Urothelium cell line (cell line): ENCODE measurements at regions not wholly inside any gene's neighbourhood (a gene's known extent, or its start where the extent isn't known, plus 50 kb on each side); places are given as distances from the start of the nearest gene placed in this dataset.
A peak's percentile ranks its signal among the peaks of the same experiment; 100 is the strongest.
"Not testable (repeated sequence)": the region's sequence is repeated elsewhere in the genome, so short reads cannot be mapped to it uniquely, and the experiment has no call there.

Source experiments
- DNase-seq: peaks from one replicate; pipeline ENCODE4 v3.0.0; 2011; ENCODE audit warnings: low spot score, mixed read lengths
- FAIRE-seq: peaks from 2 replicates; lab custom pipeline; 2011; peaks lifted over from hg19 to GRCh38; lab: Jason Lieb, UNC

DNA sequence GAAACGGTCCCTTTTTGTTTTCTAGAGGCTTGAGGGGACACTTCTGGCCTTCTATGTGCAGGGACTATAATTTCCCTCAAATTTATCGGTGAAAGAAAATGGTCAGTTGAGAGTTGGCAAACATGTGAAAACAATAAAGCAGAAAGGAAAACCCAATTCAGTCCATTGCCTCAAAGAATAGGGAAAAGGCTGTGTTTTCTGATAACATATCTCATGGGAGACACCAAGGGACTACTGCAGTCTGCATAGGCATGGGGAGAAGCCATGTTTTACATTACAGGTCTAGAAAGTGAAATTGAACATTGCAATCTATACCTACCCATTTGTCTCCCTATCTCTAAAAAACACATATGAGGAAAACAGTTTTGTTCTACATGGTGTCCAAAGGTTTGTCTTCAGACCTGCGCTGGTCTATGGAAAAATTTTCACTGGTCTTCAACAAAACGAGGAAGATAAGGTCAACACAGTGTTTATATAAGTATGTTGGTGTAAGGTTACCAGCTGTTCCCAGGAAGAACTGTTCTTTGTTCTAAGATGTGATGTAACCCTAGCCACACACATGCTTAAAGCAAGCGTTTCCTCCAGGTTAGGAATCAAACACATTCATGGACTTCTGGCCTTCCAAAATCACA, 179.7 kb downstream of the MREG start:
- FAIRE-seq, result no peak
- DNase-seq, result peak; percentile 53

DNA sequence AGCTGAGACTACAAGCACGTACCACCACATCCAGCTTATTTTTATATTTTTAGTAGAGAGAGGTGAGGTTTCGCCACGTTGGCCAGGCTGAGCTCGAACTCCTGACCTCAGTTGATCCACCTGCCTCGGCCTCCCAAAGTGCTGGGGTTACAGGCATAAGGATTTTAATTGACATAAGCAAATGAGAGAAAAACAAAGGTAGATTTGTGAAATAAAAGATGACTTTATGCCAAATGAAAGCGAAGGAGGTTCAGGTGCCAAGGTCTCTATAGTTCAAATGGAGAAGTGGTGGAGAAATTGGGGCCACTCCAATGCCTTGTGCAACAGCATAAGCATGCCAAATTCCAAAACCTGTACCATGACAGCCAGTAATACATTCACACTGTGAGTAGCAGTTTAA, 180.6 kb downstream of the MREG start:
- FAIRE-seq (no peak), DNase-seq (no peak)

DNA sequence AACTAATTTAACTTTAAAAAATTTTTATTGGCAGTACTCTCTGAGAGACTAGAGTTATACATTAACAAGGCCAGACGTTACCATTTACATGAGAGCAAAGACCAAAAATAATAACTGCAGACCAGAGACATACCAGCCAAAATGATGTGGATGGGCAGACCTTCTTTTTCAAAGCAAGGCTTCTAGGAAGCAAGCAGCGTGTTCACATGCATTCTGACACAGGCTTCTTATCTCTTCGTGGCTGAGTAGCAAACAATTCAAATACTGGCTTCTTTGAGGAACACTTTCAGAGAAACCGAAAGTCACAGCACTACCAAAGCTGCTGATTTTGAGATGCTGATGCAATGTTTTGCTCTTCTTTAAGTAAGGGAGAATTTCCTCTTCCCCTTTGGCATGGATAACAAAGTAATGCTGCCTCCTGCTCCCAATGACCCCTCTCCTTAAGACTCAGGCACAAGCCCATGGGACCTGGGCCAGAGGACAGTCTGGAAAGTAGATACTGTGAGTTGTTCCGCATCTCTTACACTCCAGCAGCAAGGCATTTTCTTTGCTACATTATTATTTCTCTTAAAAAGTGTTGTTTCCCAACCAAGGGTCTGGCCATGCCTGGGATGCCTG, 181.9 kb downstream of the MREG start:
- no peak for DNase-seq
- FAIRE-seq, result no peak

DNA sequence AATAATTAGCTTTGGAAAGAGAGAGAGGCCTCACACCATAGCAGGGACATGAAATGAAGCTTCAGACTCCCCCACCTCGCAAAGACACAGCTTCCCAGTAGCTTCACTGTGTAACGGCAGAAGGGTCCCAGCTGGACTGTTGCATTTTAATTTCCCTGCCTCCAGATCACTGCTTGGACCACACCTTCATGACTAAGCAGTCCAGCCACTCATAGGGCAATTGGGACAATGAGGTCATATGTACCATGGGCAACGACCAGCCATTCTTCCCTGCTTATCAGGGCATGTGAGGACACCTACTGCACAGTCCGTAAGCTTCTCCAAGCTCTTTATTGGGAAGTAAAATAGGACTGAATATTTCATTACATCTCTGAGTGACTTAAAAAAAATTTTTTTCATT, 183.0 kb downstream of the MREG start:
- DNase-seq (no peak), FAIRE-seq (no peak)

DNA sequence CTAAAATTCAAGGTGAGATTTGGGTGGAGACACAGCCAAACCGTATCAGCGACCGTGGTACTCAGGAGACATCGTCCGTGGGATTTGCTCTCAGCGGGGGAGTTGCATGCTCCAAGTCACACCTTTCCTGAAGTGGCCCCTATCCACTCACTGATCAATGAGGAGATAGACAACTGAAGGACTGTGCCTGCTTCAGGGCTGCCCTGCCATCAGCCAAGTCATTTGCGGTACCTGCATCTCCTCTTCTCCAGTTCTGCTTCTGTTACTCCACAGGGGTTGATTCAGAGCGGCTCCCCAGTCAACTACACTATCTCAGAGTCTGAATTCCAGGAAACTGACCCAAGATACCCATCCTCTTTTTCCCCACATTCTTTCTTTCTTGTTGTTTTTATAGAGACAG, 184.1 kb downstream of the MREG start:
- FAIRE-seq (no peak), DNase-seq (no peak)

DNA sequence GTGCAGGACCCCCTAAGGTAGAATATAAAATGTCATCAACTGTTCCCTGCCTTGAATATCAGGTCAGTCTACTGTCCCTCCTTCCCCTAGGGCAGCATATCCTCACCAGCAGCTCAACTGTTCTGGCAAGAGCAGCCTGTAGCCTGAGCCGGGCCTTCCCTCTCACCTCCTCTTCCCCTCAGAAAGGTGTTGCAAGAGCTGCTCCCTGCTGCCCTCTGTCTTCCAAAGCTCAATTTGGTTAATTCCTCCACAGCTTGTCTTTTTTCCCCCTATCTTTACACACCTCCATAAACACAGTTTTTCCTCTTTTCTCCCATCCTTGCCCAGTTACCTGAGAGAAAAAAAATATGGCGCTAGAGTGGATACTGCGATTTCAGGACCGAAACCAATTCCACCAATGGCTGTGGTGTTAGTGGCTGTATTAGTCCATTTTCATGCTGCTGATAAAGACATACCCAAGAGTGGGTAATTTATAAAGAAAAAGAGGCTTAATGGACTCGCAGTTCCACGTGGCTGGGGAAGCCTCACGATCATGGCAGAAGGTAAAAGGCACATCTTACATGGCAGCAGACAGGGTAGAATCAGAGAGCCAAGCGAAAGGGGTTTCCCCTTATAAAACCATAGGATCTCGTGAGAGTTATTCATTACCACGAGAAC, 184.7 kb downstream of the MREG start:
- DNase-seq, result peak; percentile 68

DNA sequence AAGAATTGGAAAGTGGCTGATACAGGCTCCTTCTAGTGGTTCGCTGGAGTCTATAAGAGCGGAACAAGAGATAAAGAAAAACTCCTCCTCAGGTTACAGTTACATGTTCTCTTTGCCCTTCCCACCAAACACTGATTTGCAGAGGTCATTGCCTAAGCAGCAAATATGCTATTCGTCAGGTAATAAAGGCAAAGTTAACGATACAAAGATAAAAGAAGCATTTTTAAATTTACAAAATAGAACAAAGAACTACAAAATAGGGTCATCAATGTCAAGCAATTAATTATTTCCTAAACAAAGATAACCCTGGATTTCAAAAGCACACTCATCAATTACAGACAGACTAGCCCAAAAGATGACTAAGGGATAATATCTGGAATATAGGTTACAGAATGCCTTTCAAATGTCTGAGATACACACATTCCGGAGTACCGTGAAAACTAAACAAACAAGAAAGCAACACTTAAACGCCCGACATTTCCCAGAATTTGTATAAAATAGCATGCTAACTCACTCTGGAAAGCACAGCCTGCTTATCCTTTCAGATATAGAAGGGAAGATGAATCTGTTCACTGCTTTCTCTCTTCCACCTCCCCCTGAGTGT, 186.4 kb downstream of the MREG start:
- FAIRE-seq (no peak), DNase-seq (no peak)

More for the DNA sequence above, 184.7 kb downstream of the MREG start:
- no peak for FAIRE-seq

DNA sequence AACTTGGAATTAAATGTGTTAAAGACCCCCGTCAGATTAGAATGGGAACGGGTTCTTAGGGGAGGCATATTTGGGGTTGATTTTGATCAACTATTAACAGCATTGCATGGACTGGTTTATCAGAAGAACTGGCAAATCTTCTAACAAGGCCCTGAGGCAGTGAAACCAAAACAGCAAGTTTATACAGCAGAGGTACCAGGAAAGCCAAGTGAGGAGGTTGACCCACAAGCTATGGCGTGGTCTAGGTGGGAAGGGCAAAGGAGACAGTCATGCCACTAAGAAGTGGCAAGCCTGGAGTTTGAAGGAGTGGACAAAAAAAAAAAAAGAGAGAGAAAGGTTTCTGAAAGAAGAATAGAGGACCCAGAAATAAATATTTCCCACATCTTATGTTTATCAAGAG, 187.0 kb downstream of the MREG start:
- no peak for FAIRE-seq
- no peak for DNase-seq

DNA sequence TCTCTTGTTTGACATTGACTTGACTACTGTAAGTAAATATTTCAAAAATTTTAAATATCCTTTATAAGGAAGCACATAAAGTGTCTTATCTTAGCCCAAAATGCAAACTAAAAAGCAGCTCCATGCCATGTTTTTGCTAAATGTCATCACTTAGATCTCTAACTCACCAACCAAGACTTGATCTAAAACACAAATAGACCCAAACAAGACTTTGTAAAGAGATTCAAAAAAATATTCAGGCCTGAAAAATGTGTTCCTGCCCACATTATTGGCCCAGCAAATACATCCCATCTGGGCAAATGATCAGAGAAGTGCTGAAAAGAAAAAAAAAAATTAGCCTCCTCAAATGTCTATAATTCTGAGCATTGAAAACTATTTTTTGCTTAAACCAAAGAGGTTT, 187.6 kb downstream of the MREG start:
- no peak for FAIRE-seq
- no peak for DNase-seq

DNA sequence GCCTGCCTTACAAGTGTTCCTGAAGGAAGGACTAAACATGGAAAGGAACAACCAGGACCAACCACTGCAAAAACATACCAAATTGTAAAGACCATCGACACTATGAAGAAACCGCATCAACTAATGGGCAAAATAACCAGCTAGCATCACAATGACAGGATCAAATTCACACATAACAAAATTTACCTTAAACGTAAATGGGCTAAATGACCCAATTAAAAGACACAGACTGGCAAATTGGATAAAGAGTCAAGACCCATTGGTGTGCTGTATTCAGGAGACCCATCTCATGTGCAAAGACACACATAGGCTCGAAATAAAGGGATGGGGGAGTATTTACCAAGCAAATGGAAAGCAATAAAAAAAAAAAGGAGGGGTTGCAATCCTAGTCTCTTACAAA, 192.1 kb downstream of the MREG start:
- FAIRE-seq, DNase-seq: not testable (repeated sequence)

DNA sequence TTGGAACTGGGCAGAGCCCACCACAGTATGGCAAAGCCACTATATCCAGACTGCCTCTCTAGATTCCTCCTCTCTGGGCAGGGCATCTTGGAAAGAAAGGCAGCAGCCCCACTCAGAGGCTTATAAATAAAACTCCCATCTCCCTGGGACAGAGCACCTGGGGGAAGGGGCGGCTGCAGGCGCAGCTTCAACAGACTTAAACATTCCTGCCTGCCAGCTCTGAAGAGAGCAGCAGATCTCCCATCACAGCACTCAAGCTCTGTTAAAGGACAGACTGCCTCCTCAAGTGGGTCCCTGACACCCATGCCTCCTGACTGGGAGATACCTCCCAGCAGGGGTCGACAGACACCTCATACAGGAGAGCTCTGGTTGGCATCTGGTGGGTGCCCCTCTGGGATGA, 193.6 kb downstream of the MREG start:
- not testable (repeated sequence) for DNase-seq, FAIRE-seq

DNA sequence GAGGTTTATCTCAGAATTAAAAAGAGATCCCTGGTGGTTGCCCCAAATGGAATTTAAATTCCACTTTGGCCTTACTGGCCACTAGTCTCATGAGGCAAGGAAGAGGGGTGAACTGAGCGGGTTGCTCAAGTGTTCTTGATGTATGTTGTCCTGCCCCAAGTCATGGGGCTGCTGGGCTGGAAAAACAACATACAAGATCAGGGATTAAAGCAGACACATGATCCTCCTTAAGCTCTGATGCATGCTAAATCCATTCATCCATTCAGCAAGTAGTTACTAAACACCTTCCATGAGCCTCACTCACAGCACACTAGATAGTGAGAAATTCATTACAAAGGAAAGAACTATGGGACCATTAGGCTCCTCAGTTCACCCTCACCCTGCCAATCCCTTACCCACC, 196.3 kb downstream of the MREG start:
- DNase-seq, result no peak

DNA sequence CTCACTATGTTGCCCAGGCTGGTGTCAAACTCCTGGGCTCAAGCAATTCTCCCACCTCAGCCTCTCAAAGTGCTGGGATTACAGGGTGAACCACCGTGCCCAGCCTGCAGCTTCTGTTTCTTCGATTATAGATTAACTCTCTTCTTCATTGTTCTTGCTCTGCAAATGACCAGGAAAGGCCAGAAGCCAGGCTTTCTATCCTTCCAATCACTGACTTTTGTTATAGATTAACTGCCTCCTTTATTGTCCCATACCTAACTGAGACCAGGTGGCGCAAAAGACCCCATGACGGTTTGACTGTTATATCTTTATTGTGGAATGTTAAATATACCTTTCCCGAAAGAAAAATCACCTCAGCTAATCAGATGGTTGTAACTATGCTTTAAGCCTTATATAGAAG, 196.9 kb downstream of the MREG start:
- no peak for FAIRE-seq

More for the DNA sequence above, 196.3 kb downstream of the MREG start:
- no peak for FAIRE-seq

DNA sequence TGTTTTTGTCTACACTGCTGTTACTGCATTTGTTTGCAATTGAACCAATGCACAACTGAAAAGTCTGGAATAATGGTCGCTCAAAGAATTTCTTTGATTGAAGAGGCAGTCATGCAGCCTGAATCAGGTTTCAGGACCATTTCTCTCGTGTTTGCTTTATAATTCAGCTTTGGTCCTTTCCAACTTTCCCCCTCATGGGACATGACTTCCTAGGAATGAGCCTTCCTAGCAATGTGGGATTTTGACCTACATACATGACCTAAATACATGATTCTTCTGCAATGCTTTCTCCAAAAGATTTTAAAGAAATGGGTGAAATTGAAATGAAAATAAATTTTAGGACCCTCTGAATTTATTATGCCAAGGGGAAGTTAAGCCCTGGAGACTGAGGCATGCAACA, 197.4 kb downstream of the MREG start:
- FAIRE-seq, result no peak
- no peak for DNase-seq

More for the DNA sequence above, 196.9 kb downstream of the MREG start:
- no peak for DNase-seq

DNA sequence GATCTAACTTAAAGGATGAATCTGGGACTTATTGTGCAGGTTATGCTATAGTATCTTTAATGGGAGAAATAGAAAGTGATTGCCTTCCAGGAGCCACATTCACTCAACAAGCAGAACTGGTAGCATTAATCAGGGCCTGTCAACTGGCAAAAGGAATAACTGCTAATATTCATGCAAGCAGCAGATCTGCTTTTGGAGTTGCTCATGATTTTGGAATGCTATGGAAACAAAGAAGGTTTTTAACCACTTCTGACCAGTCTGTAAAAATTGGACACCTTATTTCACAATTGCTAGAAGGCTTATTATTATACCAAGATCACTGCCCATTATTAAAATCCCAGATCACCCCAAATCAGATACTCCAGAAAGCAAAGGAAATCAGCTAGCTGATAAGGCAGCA, 200.4 kb downstream of the MREG start:
- FAIRE-seq (no peak), DNase-seq (no peak)

DNA sequence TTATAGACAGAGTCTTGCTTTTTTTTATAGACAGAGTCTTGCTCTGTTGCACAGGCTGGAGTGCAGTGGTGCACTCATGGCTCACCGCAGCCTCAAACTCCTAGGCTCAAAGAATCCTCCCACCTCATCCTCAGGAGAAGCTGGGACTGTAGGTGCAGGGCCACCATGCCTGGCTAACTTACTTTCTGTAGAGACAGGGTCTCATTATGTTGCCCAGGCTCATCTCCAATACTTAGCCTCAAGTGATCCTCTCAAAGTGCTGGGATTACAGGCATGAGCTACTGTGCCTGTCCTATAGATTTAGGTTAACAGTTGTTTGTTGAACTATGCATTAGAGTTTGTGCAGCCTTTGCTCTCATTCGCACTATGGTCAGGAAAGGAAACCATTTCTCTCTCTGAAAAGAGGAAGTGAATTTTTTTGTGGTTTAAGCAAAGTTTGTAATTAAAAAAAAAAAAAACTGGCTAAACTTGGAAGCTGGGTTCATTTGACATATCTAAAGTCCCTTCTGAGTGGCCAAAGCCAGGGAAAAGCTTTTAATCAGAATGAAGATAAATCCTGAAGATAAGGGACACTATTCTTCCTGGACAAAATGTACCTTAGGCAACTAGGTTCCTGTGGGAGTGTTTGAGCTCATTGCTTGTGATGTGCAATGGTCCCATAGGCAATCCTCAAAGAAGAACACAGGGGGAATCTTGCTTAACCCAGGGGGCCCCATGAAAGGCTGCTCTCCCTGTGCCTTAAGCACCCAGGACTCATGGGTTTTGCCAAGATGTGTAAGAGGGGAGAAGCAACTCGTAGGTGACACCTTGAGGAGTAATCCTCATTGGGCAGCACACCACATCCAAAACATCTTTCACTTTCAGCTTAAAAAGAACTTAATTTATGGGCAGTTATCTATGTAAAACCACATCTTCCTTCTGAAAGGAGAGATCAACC, 201.7 kb downstream of the MREG start:
- no peak for DNase-seq
- FAIRE-seq, result no peak

DNA sequence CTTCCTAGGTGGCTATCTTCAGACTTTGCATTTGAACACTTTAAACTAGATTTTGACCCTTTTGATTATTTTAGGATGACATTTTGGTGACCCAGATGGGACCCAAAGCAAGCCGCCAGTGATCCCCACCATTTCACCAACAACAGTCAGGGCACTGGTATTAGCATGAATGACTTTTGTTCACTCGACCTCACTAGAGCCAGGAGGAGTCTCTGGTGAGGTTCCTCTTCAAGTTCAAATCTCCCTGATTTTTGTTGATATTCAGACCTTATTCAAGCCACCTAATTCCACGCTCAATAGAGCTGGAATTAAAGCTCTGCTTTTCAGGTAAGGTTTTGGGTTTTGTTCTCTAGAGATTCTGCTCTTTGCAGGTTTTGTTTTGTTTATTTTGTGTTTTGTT, 202.3 kb downstream of the MREG start:
- FAIRE-seq, result no peak

DNA sequence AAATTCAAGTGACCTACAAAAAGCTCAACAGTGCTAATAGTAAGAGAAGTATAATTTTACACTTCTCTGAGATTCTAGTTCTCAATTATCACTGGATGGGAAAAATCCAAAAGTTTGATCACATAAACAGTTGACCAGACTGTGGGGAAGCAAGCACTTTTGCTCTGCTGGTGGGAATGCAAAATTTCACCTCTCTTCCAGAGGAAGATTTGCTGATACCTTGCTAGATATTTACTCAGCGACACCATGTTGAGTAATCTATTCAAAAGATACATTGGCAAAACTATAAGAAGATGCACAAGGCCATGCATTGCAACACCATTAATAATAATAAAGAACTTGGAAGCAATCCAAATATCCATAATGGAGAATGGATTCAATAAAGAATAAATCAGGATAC, 204.4 kb downstream of the MREG start:
- DNase-seq, result peak; percentile 23
- no peak for FAIRE-seq

More for the DNA sequence above, 202.3 kb downstream of the MREG start:
- no peak for DNase-seq

DNA sequence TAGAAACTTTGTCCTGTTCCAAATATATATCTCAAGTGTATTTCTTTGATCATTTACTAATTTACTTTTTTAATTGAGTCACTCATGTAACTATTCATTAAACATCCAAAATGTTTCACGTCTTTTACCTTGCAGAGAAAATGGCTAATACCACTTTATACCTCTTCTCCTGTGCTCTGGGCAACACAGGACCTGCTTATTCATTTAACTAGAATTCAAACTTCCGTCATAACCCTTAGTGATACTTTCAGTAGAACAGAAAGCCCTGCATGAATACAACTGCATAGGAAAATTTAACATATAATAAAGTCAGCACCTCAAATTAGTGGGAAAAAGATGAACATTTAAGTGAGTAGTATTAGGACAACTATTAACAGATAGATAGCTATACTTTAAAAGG, 205.2 kb downstream of the MREG start:
- FAIRE-seq (no peak), DNase-seq (no peak)

DNA sequence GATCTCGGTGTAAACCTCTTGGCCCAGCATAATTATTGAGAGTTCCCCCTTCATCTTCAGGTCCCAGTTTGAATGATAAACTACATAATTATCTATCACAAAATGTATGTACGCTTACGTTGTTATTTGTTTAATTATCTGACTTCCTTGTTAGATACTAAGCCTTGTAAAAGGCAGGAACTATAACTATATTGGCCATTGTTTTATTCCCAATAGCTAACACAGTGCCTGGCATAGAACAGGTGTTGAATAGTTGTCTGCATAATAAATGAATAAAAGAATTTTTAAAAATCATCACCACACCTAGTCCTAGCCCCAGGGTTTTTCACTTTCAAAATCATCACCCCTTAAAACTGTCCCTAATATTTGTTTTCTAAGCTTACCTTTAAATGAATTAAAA, 207.9 kb downstream of the MREG start:
- DNase-seq (no peak), FAIRE-seq (no peak)

DNA sequence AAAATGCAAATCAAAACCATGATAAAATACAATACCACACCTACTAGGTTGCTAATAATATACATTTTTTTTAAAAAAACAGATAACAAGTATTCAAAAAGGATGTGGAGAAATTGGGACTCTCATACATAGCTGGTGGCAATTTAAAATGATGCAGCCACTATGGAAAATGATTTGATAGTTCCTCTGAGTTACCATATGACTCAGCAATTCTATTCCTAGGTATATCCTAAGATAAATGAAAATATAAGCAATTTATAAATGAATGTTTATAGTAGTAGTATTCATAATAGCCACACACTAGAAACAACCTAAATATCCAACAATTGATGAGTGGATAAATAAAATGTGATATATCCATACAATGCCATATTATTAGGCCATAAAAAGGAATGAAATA, 210.2 kb downstream of the MREG start:
- DNase-seq (no peak), FAIRE-seq (no peak)
